HG02798 (cell line): ENCODE measurements at regions not wholly inside any gene's neighbourhood (a gene's known extent, or its start where the extent isn't known, plus 50 kb on each side); places are given as distances from the start of the nearest gene placed in this dataset.

ENCODE experiments used
- ATAC-seq: cut with Tn5 transposase; IDR thresholded peaks from one replicate; pipeline ENCODE4 v1.9.1; 2021; ENCODE audit warnings: mild to moderate bottlenecking; ENCODE audit not compliant: unreplicated experiment, poor library complexity

DNA sequence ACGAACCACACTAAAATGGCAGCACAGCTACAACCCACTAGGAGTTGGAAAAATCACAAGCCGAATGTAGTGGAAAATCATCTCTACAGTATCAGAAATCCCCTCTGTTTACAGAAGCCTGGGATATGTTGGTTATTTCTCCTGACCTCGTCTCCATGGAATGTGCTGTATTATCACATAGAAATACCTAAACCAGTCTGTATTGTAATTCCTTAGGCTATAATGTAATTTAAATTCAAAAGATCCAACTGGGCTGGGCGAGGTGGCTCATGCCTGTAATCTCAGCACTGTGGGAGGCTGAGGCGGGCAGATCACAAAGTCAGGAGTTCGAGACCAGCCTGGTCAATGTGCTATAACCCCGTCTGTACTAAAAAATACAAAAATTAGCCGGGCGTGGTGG, 244.8 kb upstream of the MPDZ start:
- ATAC-seq = no peak

GRCh38 chr9:13520069-13520468, 240.6 kb upstream of the MPDZ start:
- no peak for ATAC-seq

DNA sequence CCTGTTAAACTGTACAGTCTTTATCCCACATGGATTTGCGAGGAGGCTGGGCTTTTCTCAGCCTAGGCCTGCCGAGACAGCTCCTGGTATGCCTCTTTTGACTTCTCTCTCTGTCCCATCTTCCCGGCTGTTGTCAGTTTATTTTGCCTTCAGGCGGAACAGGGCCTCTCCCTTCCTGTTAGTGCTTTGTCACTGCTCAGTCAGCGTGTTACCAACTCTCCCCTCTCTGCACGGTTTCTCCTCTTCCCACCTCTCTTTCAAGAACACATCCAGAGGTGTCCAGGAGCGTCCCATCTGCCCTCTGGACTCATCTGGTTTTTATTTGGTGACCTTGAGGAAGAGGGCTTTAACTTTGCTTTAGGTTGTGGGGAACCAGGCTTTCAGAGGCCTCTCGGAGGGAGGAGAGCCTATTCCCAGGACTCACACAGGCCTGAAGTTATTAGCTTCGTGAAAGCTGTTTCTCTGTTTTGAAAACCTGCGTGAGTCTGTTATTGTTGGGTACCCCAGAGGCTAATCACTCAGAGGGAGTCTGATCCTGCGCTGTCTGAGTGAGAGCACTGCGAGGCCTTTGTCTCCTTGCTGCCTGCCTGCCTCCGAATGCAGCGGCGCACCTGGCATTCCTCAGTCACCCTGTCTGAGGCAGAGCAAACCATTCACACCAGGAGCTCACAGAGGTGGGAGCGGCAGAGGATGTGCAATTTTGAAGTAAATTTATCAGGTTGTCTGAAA, 234.4 kb upstream of the MPDZ start:
- ATAC-seq = no peak

GRCh38 chr9:13513286-13513685, 233.8 kb upstream of the MPDZ start:
- ATAC-seq = no peak

DNA sequence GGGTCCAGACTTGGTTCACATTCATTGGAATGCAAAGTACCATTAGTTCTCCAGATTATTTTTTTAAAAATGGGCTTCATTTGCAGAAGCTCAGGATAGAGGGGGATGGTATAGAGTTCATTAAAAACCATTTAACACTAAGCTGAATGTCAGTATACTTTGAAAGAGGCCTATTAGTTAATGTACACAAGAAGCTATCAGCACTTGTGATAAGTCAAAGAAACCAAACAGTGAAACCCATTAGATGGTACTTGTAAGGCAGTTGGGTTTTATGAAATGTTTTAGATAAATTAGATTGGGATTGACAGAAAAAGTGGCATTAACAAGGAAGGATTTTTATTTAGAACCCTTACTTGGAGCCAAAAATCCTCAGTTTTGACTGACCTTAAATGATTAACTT, 229.2 kb upstream of the MPDZ start:
- ATAC-seq = no peak

DNA sequence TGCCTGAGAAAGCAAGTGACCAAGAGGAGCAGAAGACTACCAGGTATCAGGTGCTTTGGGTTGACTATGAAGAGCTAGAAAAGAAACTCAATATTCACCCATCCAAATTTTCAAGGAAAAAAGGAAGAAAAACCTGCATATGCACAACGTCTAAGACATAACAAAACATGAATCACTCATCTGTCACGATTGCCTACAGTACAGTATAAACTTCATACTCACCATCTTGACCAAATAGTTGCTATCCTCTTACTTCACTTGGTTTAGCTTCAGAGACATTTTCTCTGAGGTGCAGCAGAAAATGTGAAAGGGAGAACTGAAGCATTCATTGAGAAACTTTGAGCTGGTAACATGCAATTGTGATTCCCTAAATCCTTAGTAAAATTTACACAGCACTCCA, 228.6 kb upstream of the MPDZ start:
- ATAC-seq = no peak

- no peak for ATAC-seq
Observed at GRCh38 chr9:13505797-13506196, 226.3 kb upstream of the MPDZ start.

DNA sequence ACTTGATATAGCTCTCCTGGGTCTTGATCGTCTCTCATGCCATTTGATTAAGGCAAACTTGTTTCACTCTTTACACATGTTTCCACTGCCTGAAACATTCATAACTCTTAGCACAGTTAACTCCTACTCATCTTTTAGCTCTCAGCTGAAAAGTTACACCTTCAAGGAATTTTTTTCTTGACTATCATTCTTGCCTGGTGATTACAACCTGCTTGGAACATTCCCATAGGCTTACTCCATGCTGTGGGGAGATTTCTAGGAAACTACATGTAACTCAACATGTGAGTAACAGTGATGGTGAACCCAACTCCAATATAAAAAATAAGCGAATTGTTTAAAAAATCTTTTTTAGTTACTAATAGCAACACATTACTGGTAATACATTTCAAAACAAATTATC, 224.1 kb upstream of the MPDZ start:
- ATAC-seq = no peak

GRCh38 chr9:13502484-13502883, 223.0 kb upstream of the MPDZ start:
- ATAC-seq = no peak

- no peak for ATAC-seq
Observed at GRCh38 chr9:13501018-13501417, 221.5 kb upstream of the MPDZ start.

GRCh38 chr9:13500034-13500433, 220.5 kb upstream of the MPDZ start:
- ATAC-seq = no peak

- no peak for ATAC-seq
Observed at GRCh38 chr9:13493697-13494096, 214.2 kb upstream of the MPDZ start.

DNA sequence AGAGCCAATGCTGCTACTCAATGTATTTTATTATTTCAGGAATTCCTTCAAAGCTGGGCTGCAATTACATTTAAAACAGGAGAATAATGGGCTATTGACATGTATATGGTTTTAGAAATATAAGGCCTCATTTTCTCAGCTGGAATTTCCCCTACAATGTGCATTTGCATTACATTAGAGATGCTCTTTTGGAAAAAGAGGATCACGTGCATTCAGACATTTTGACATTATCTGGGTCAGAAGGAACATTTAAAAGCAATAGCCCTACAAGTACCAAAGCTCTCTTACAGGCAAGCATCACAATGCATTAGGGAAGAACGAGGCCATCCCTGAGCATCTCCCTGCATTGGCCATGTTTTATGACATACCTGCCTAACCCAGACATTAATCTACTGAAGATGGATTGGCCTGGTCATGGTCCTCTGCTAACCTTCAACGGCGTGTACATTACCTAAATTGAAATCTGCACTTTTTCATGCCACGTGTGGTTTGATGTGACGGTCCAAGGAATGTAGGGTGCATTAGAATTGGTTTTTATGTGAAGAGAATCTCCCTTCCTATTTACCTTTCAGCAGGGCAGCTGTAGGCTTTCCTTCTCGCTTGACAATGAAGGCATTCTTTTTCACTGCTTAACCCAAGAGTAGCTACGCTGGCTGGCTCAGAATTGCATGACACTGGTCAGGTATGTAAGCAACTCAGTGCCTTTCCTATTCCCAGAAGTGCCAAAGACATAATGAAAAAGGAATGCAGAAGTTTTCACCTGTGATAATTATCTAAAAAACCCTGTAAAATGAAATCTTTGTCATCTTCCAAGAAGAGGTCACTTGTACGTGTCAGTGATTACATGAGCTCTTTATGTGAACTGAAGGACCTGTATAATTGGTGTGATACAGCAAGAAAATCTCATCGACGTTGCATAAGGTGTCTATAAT, 212.3 kb upstream of the MPDZ start:
- no peak for ATAC-seq

DNA sequence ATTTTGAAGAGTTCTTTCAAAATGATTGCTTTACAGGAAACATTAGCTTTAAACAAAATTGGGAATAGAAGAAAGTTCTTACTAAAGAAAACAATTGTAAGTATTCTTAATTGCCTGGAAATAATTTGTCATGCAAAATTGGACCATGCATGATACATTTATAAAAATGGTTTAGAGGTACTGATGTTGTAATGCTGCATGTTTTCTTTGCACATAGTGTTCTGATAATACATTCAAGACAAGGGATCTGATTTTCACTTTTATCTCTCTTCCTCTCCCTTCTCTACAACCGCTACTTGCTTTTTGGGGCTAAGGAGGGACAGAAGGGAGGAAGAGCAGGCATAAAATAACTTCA, 211.6 kb upstream of the MPDZ start:
- no peak for ATAC-seq

GRCh38 chr9:13487936-13488335, 208.4 kb upstream of the MPDZ start:
- ATAC-seq = no peak

DNA sequence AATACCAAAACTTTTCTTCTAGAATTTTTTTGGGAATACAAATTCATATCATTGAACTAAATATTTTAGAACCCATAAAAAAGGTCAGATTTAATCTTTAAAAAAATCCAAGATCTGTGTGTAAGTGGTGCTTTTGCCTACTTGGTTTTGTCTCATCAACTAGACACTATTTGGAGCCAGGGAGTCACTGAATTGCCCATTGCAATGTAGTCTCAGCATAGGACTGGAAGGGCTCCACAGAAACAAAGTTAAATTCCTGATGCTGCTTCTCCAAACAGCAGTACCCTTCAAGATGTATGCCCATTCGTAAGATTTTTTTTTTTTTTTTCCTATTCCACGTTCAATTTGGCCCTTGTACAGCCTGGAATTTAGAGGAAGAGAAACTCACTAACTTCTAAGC, 208.0 kb upstream of the MPDZ start:
- ATAC-seq = no peak

- ATAC-seq = no peak
Observed at GRCh38 chr9:13487071-13487470, 207.6 kb upstream of the MPDZ start.

DNA sequence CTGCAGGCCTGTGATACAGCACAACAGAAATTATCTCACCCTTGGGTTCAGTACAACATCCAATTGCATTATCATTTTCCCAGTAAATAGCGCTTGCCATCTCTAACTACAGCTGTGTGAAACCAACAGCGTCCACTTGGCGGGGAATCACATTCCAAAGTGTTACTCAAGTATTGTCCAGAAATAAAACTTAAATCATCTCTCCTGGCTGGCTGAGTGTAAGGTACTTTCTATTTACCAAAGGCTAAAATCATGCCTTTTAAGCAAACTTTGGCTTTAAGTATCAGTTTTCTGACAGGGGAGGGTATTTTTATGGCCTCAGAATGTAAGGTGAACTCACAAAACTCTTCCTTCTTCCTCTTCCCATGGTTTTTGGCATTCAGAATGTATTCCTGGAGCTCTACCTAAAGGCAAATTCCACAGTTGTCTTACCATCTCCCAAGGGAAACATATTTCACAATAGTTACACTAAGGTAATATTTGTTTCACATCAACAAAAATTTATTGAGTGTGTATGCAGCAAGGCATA, 205.6 kb upstream of the MPDZ start:
- ATAC-seq = no peak

- no peak for ATAC-seq
Observed at GRCh38 chr9:13484186-13484585, 204.7 kb upstream of the MPDZ start.

DNA sequence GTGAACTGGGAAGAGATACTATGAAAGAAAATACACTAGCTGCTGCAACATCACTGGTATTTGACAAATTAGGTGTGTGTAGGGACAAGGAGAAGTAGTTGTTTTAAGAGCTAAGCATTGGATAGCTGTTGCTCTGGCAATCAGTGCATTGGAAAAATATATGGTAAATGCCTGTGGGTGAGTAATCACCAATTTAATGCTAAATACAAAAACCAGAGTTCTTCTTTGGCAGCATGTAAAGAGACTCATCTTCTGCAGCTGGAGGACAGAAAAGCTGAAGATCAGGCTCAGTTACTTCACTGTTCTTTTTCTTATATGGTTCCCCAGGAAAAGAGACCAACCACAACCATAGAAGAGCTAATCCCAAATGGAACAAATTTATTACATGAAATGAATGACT, 201.8 kb upstream of the MPDZ start:
- ATAC-seq = no peak

DNA sequence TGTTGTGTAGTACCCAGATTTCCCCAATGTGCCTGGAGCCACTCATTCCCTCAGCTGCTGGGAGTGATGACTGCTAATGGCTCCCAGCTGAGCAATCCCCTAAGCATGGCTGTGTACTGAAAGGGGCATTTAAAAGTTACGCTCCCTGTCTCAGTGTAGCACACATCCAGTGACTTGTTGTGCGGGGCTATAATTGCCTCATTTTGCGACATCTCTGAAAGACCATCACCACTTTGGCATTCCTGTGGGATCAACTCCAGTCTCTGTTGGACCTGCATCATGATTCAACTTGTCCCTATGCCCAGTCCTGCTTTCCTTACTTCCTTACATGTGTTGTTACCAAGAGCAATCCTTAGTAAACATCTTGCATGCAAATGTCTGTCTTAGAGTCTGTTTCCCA, 201.2 kb upstream of the MPDZ start:
- no peak for ATAC-seq

GRCh38 chr9:13479096-13479495, 199.6 kb upstream of the MPDZ start:
- ATAC-seq = no peak
